B cell (primary cell): ENCODE measurements at regions not wholly inside any gene's neighbourhood (a gene's known extent, or its start where the extent isn't known, plus 50 kb on each side); places are given as distances from the start of the nearest gene placed in this dataset.

ENCODE experiments used
- ATAC-seq: fragments of 200-7000 bp; cut with Tn5 transposase; one replicate; pipeline ENCODE4 v1.10.0; 2021; ENCODE audit warnings: low read depth, mild to moderate bottlenecking, moderate number of reproducible peaks, moderate library complexity
- CTCF ChIA-PET: fragments of 350-600 bp; sonication (Branson Sonifier 250); formaldehyde crosslinking; loops from one replicate; lab custom pipeline; 2021; ENCODE audit warnings: antibody characterized with exemption, inconsistent platforms; lab: Charles Lee
- POLR2A ChIA-PET: fragments of 350-600 bp; sonication (Branson Sonifier 250); formaldehyde crosslinking; loops from one replicate; lab custom pipeline; 2021; ENCODE audit warnings: antibody characterized with exemption; lab: Charles Lee
- DNase-seq: peaks from one replicate; pipeline ENCODE4 v3.0.0; 2013
- H2AFZ ChIP-seq: 2 replicates; pipeline ENCODE4 v1.6.1; 2012; ENCODE audit warnings: mild to moderate bottlenecking, low read depth, low read length; ENCODE audit not compliant: insufficient read depth, poor library complexity, severe bottlenecking
- H3K27ac ChIP-seq, 2 donors: 1 replicate in 1 of 2; 2 replicates in 1 of 2; pipeline ENCODE4 v1.5.1; 2012 to 2013; ENCODE audit warnings: low read length in 2 of 2, mild to moderate bottlenecking in 2 of 2, moderate library complexity in 1 of 2
- H3K27me3 ChIP-seq, 4 experiments: fragments of 200-600 bp in 1 of 4; sonication (generic) in 1 of 4; replicated peaks in 1 of 4; 1 replicate in 2 of 4; 2 replicates in 2 of 4; pipeline versions ENCODE4 v1.6.1 to v1.7.0; 2013 to 2016; ENCODE audit warnings: low read length in 3 of 4, mild to moderate bottlenecking in 2 of 4, mixed read lengths in 1 of 4, moderate library complexity in 1 of 4; ENCODE audit not compliant: insufficient read depth in 4 of 4, control insufficient read depth in 3 of 4; ENCODE audit errors: control extremely low read depth in 1 of 4
- H3K36me3 ChIP-seq, 2 experiments: replicated peaks in 1 of 2; 1 replicate in 1 of 2; 2 replicates in 1 of 2; pipeline versions ENCODE4 v1.6.1 to v1.7.1; 2013; ENCODE audit warnings: low read length in 1 of 2; ENCODE audit not compliant: insufficient read depth in 2 of 2, control insufficient read depth in 1 of 2; ENCODE audit errors: control extremely low read depth in 1 of 2, extremely low read depth in 1 of 2
- H3K4me1 ChIP-seq, 2 donors: fragments of 200-600 bp in 1 of 2; sonication (generic) in 1 of 2; 1 replicate in 1 of 2; 2 replicates in 1 of 2; pipeline versions ENCODE4 v1.5.1 to v1.6.1; 2013 to 2017; ENCODE audit warnings: low read length in 2 of 2; ENCODE audit not compliant: control insufficient read depth in 2 of 2, insufficient read depth in 2 of 2
- H3K4me2 ChIP-seq: replicated peaks from 2 replicates; pipeline ENCODE3; 2012; ENCODE audit warnings: mild to moderate bottlenecking, low read depth, low read length; ENCODE audit not compliant: poor library complexity, severe bottlenecking
- H3K4me3 ChIP-seq, 5 experiments: fragments of 200-600 bp in 1 of 5; sonication (generic) in 1 of 5; 1 replicate in 3 of 5; 2 replicates in 2 of 5; pipeline versions ENCODE4 v1.5.1 to v1.7.0; 2011 to 2016; ENCODE audit warnings: low read length in 4 of 5, mild to moderate bottlenecking in 4 of 5, low read depth in 2 of 5, control low read depth in 1 of 5, moderate library complexity in 1 of 5; ENCODE audit not compliant: insufficient read depth in 1 of 5; ENCODE audit errors: control extremely low read depth in 1 of 5, extremely low read depth in 1 of 5
- H3K79me2 ChIP-seq: fragments of 200-600 bp; sonication (generic); one replicate; pipeline ENCODE4 v1.6.0; 2016; ENCODE audit warnings: low read length; ENCODE audit not compliant: control insufficient read depth, insufficient read depth
- H3K9ac ChIP-seq: fragments of 200-600 bp; sonication (generic); 2 replicates; pipeline ENCODE4 v1.6.1; 2017; ENCODE audit warnings: mild to moderate bottlenecking, low read length, moderate library complexity
- H3K9me3 ChIP-seq, 3 donors: one replicate each; pipeline versions ENCODE4 v1.6.1 to v1.7.1; 2013; ENCODE audit warnings: low read length in 2 of 3; ENCODE audit not compliant: control insufficient read depth in 2 of 3, insufficient read depth in 1 of 3; ENCODE audit errors: control extremely low read depth in 1 of 3
- H4K20me1 ChIP-seq: 2 replicates; pipeline ENCODE4 v1.6.0; 2012; ENCODE audit warnings: mild to moderate bottlenecking, low read length; ENCODE audit not compliant: insufficient read depth, control insufficient read depth, poor library complexity, severe bottlenecking
- H3K27ac Mint-ChIP-seq: one replicate; pipeline ENCODE4 v1.8.0; 2021; ENCODE audit warnings: mixed read lengths
- H3K27me3 Mint-ChIP-seq: one replicate; pipeline ENCODE4 v1.8.0; 2021; ENCODE audit warnings: mixed read lengths
- H3K4me1 Mint-ChIP-seq: one replicate; pipeline ENCODE4 v1.8.0; 2021; ENCODE audit warnings: mixed read lengths
- H3K4me3 Mint-ChIP-seq: one replicate; pipeline ENCODE4 v1.8.0; 2021; ENCODE audit warnings: mixed read lengths
- H3K9me3 Mint-ChIP-seq: one replicate; pipeline ENCODE4 v1.8.0; 2022; ENCODE audit warnings: mixed read lengths; ENCODE audit not compliant: insufficient read depth
- EZH2 ChIP-seq: IDR thresholded peaks from 2 replicates; pipeline ENCODE4 v1.6.1; 2012; ENCODE audit warnings: borderline replicate concordance, low read depth, mild to moderate bottlenecking, moderate library complexity, low read length; ENCODE audit not compliant: insufficient read depth, poor library complexity, severe bottlenecking
- WGBS: methylation state at CpG from one replicate; pipeline ENCODE4 v1.1.5; 2013; ENCODE audit warnings: missing lambda C conversion rate; ENCODE audit not compliant: insufficient coverage; 5-methylcytosine and 5-hydroxymethylcytosine counted together
- intact Hi-C: fragments of 100-400 bp; cut with micrococcal nuclease; formaldehyde crosslinking; loops from one replicate; pipeline ENCODE4 v1.10.0; 2022
- TF ChIP-seq, protein P1 (sequence below): fragments of 200-600 bp; IDR thresholded peaks from one replicate; pipeline ENCODE4 v1.8.0; 2022; ENCODE audit warnings: antibody characterized with exemption, mild to moderate bottlenecking

DNA sequence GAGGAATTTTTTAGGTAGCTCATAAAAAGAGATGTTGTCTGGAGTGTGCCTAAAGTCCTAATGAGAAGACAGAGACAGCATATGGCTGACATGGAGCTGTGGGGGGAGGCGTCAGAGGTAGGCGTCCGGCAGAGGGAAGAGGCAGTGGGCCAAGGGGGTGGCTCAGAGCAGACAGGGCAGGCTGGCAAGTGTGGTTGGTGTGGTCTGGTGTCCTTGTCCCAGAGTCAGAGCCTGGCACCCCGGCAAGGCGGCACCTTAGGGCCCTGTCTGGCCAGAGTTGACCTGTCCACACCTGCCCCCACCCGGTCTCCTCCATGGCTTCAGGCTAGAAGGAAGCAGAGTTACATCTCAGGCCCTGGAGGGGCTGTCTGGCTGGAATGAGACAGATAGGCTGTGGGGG lies 220.3 kb upstream of the ZNF32 start:
- H2AFZ ChIP-seq = no peak overlapping the region
- H3K4me2 ChIP-seq = no peak overlapping the region
- H3K4me3 ChIP-seq = no peak overlapping the region
- no peak overlapping the region for H3K27ac ChIP-seq
- no peaks in the 10 kb centered on the region for H4K20me1 ChIP-seq
- H3K4me3 Mint-ChIP-seq = no peak overlapping the region
- H3K27me3 Mint-ChIP-seq = peaks cover 4% of the 10 kb centered on the region
- no peaks in the 10 kb centered on the region for H3K4me1 ChIP-seq
- no peaks in the 10 kb centered on the region for H3K36me3 ChIP-seq
- ChIA-PET CTCF (no interaction called here), POLR2A (no interaction called here)
- H3K9ac ChIP-seq = no peak overlapping the region
- DNase-seq (no peak), ATAC-seq (no peak)
- peaks cover 0 to 5% (median 0%) of the 10 kb centered on the region in 3 donors for H3K9me3 ChIP-seq
- H3K27ac Mint-ChIP-seq = no peak overlapping the region
- no peaks in the 10 kb centered on the region for H3K27me3 ChIP-seq
- intact Hi-C loops = no loop called here
- no peaks in the 10 kb centered on the region for H3K4me1 Mint-ChIP-seq
- no peaks in the 10 kb centered on the region for H3K9me3 Mint-ChIP-seq
- 93% methylated on average over 6 of the region's 6 CpGs for WGBS
- H3K79me2 ChIP-seq = no peaks in the 10 kb centered on the region
- TF ChIP-seq EZH2 = no peak
- TF ChIP-seq, protein P1, sequence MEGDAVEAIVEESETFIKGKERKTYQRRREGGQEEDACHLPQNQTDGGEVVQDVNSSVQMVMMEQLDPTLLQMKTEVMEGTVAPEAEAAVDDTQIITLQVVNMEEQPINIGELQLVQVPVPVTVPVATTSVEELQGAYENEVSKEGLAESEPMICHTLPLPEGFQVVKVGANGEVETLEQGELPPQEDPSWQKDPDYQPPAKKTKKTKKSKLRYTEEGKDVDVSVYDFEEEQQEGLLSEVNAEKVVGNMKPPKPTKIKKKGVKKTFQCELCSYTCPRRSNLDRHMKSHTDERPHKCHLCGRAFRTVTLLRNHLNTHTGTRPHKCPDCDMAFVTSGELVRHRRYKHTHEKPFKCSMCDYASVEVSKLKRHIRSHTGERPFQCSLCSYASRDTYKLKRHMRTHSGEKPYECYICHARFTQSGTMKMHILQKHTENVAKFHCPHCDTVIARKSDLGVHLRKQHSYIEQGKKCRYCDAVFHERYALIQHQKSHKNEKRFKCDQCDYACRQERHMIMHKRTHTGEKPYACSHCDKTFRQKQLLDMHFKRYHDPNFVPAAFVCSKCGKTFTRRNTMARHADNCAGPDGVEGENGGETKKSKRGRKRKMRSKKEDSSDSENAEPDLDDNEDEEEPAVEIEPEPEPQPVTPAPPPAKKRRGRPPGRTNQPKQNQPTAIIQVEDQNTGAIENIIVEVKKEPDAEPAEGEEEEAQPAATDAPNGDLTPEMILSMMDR = no peak

DNA sequence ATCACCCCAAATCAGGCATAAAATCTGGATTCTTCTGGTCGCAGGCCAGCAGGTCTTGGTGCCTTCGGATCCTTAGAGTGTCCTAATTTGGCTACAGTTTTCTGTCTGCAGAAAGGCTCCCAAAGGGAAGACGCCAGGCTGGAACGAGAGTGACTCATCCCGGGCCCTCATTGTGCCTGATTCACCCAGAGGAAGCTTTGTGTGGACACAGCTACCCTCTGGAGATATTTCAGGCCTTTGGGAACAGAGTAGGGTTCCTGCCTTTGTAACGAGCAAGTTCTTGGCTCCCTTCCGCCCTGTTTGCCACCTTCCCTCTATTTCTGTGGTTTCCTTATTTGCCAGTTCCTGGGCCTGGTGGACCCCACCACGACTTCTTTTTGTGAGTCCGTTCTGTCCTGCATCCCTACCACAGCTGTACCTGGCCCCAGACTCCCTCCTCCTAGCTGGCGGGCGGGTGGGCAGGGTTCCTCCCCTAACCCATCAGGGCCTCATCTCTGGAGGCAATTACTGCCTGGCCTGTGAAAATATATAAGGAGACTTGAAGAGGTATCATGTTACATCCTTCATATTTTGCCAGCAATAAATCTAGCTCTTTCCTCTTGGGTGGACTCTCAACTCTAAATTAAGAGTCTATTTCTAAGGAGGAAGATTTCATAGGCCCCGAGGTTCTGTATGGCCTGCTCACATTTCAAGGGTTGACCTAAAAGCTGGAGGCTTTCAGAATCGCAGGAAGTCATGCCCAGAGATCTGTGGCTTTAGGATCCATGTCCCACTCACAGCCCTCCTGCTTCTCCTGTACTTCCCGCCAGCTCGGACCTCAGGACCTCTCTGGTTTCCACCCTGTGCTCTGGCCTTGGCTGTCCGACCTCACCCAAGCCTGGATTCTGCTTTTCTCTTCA lies 219.2 kb upstream of the ZNF32 start:
- H3K9ac ChIP-seq = no peak overlapping the region

More for the DNA sequence above, 219.2 kb upstream of the ZNF32 start:
- 89% methylated on average over 11 of the region's 16 CpGs for WGBS
- H3K79me2 ChIP-seq = no peaks in the 10 kb centered on the region
- ChIA-PET CTCF (no interaction called here), POLR2A (no interaction called here)
- TF ChIP-seq, protein P1 = no peak
- no peak for TF ChIP-seq EZH2
- no peak overlapping the region for H3K4me2 ChIP-seq
- Mint-ChIP-seq H3K9me3 (no peaks in the 10 kb centered on the region), H3K4me1 (no peaks in the 10 kb centered on the region), H3K4me3 (no peak overlapping the region), H3K27me3 (peaks cover 4% of the 10 kb centered on the region), H3K27ac (no peak overlapping the region)
- H3K9me3 ChIP-seq = peaks cover 0 to 5% (median 0%) of the 10 kb centered on the region in 3 donors
- no peaks in the 10 kb centered on the region for H4K20me1 ChIP-seq
- H3K36me3 ChIP-seq = no peaks in the 10 kb centered on the region
- no peak for ATAC-seq
- H3K4me3 ChIP-seq = no peak overlapping the region
- DNase-seq = no peak
- H3K4me1 ChIP-seq = no peaks in the 10 kb centered on the region
- H3K27ac ChIP-seq = no peak overlapping the region
- no peaks in the 10 kb centered on the region for H3K27me3 ChIP-seq
- H2AFZ ChIP-seq = no peak overlapping the region
- intact Hi-C loops = no loop called here
